GM21723 (cell line): ENCODE measurements at regions not wholly inside any gene's neighbourhood (a gene's known extent, or its start where the extent isn't known, plus 50 kb on each side); places are given as distances from the start of the nearest gene placed in this dataset.
"Not testable (repeated sequence)": the region's sequence is repeated elsewhere in the genome, so short reads cannot be mapped to it uniquely, and the experiment has no call there.

ENCODE experiments used
- ATAC-seq: cut with Tn5 transposase; IDR thresholded peaks from one replicate; pipeline ENCODE4 v1.9.1; 2021; ENCODE audit warnings: mild to moderate bottlenecking, moderate library complexity; ENCODE audit not compliant: unreplicated experiment

DNA sequence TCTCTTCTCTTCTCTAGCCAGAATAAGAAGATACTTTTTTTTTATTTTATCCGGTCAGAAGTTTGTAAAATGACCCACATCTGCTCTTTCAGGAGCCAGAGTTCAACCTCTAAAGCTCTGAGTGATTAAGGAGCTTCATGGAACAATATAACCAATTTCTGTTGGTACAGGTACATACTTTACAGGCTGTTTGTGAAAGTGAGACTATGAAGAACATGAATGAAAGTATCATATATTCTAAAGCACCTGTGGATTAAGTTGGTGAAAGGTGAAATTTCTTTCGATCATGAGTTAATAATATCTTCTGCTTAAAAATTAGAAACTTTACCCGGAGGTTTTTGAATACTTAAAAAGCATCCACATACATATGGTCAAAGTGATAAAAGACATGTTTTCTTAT lies 65.2 kb downstream of the DMRT2 start:
- ATAC-seq, result no peak

DNA sequence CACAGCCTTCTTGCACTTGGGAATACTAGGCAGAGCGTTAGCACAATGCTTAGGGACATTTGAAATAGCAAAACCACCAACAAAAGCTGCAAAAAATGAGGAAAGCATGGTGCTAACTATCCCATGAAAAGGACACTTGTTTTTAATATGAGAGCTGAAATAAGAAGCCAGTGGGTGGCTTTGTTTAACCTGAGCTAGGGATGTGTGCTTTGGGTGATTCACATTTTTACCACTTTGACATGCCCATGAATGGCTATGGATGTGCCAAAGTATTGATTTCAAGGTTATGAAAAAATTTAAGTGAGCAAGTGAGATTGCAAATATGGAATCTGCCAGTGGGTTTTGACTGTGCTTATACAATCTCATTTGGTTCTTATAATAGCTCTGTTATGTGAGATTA lies 67.3 kb downstream of the DMRT2 start:
- no peak for ATAC-seq

DNA sequence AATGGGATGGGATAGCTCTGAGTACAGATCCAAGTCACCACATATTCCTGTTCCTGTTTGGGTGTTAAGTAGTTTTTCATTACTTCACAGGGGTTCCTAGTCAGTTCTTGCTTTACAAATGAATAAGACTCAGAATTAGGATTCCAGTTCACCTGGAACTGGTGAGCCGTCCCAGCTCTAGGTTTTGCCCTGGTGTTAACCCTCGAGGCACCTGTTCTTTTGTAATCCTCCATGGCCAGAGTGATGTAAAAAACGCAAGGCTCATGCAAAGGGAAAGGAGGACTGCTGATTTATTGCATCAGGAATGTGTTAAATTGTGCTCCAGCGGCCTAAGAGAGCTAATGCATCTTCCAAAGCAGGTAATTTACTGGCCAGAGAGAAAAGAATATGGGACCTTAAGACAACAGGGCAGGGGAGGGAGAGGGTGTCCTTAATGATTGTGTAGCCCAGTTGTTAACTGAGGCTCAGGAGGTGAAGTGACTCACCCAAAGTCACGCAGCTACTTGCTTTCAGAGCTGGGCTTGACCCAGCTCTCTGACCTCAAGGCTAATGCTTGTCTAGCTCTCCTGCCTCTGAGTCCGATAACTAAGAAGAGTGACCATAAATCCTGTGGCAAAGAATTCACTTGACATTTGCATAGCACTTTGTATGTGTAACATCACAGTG lies 70.5 kb downstream of the DMRT2 start:
- no peak for ATAC-seq

DNA sequence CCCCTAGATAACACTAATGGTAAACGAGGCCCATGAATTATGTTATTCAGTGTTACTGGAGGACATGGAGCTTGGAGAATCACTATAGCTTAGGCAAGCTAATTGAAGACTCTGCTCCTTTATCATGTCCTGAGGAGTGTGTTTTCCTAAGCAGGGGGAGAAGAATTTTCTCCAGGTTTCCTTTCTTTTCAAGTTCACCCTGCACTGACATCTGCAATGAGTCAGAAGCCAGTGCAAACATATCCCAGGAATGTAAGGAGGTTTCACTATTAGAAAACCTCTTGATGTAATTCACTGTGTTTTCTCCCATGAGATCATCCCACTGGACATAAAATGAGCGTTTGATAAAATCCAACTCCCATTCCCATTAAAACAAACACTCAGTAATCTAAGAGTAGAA lies 75.6 kb downstream of the DMRT2 start:
- no peak for ATAC-seq

DNA sequence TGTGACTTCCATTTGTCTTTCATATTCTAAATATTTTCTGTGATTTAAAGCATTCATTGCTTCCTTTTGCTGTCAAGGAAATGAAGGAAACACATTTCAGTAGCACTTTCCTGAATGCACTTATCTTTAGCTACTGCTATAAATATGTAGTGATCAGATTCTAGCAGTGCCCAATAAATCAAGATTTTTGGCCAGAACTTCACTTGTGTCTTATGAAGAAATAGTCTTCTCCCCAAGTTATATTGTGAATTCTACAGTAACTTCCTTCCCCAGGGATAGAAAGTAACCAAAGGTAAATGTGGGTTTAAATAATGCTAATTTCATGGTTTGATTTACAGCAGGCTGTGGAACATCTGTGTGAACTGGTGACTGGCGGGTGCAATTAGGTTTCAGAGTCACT lies 77.9 kb downstream of the DMRT2 start:
- no peak for ATAC-seq

DNA sequence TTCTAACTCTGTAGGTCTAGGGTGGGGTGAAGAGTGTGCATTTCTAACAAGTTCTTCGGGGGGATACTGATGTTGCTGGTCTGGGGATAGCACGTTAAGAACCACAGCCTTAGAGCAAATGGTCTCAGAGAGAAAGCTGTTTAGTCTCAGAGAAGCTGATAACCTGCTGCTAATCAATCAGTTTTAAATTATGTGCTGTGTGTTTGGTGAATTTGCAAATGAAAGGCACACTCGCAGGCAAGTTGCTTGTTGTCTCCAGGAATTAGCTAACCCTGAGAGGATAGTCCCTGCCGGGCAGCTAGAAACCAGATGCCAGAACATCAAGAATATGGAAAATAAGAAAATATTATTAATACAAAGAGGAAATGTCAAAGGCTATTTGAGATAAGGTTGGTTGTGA lies 79.2 kb downstream of the DMRT2 start:
- ATAC-seq, result no peak

DNA sequence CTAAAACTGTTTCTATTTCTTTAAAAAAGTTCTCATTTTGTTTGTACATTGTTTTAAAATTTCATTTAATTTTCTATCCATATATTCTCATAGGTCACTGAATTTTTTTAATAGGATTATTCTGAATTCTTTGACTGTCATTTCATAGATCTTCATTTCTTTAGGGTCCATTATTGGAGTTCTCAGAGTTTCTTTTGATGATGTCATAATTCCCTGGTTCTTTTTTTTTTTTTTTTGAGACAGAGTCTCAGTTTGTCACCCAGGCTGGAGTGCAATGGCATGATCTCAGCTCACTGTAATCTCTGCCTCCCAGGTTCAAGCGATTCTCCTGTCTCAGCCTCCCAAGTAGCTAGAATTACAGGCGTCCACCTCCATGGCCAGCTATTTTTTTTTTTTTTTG lies 89.9 kb downstream of the DMRT2 start:
- no peak for ATAC-seq

DNA sequence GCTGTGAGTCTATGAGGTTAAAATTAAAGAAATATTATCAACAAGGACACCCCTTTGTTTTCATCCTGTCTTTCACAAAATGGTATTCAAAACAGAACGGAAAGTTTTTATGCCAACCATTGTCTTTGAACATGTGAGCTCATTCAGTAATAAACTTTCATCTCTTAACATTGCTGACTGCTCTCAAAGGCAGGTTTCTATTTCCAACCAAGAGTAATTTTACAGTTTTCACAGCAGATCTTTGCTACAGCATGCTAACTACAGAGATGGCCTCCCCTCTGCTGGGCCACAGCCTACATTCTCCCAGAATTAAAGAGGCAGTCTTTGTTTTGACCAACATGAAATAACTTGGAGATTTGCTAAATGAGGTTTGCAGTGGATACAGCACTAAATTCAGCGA lies 101.5 kb downstream of the DMRT2 start:
- ATAC-seq, result no peak

DNA sequence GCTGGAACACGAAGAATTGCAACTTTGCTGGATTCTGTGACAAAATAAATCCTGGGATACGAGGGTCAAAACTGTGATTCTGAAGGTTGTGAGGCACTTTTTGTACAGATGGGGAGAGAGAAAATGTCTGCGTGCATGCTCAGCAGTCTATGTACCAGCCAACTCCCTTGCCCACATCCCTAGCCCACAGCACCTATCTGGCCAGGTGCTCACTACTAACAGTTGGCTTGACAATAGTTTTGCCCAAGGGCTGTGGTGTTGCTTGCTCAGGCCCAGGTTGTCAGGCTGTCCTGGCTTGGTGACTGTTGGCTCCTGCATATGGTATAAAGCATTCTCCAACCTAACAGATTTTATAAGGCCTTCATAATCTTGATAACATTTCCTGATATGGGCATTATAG lies 102.0 kb downstream of the DMRT2 start:
- ATAC-seq, result no peak

DNA sequence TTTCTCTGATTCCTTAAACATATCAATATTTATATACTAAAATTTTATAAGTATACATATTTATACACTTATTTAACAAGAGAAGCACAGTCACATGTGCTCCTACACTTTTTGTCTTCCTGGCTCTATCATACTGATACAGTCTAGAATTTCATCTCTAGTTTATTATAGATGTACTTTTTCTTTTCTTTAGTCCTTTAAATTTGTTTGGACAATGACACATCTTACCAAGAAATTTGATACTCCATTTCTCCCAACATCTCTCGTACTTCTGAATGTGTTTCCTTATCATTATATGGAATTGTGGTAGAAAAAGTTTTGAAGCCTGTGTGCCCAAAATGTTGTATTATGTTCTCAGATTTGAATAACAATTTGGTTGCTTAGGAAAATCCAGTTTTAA lies 104.6 kb downstream of the DMRT2 start:
- ATAC-seq, result no peak

DNA sequence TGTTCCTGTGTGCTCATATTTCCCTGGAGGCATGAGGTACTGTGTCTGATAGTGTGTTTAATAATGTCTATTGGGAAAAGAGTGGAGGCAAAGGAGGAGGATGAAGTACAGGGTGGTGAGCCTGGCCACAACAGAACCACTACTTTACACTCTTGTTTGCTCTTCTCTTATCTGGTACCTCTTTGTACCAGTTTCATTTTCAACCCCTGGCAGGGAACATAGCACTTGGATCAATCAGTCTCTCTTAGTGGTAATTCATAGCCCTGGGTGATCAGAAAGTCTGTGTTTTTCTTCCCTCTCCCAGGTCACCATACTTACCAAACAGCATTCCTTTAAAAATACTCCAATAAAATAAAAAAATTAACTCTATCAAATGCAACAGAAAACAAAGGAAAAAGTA lies 105.4 kb downstream of the DMRT2 start:
- no peak for ATAC-seq

DNA sequence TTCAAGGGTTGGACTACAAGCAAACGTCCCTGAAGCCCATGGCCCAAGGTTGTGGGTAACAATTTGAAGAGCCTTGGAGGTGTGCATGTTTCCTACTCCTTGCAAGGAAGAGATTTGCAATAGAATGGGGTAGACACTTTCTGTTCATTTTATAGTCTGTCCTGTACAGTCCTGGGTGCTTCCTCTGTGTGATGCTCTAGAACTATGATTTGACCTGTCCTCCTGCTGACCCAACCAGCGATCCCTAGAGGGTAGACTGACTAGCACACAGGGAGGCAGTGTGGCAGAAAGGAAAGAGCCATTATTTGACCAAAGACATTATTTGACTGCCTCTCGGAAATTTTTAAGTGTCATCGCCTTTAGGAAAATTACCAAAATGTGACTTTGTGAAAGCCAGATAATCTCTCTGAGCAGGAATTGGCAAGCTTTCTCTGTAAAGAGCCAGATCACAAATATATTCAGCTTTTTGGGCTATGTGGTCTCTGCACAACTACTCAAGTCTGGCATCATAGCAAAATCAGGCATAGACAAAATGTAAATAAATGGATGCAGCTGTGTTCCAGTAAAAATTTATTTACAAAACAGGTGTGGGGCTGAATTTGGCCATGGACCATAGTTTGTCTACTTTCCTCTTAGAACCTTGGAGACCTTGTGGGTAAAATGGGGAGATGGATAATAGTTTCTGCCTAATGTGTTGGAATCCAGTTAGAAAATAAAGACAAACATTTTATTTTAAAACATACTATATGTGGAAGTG lies 106.8 kb downstream of the DMRT2 start:
- ATAC-seq, result no peak

DNA sequence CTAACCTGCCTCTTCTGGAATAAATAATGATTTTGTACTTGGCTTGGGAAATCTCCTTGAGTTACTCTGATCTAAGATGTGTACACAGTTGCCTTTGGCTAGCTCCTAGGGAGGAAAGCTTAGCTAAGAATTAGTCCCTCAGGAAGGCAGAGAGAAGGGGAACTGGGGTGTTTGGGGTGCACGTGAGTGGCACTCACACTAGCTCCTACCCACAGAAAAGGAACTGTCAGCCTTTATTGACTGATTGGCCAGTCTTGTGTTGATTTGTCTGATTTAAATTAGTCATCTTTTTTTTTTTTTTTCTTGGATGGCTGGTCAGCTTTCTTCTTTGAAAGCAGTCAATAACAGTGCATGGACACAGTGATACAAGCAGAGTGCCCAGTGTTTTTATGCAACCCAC lies 107.7 kb downstream of the DMRT2 start:
- ATAC-seq, result no peak

DNA sequence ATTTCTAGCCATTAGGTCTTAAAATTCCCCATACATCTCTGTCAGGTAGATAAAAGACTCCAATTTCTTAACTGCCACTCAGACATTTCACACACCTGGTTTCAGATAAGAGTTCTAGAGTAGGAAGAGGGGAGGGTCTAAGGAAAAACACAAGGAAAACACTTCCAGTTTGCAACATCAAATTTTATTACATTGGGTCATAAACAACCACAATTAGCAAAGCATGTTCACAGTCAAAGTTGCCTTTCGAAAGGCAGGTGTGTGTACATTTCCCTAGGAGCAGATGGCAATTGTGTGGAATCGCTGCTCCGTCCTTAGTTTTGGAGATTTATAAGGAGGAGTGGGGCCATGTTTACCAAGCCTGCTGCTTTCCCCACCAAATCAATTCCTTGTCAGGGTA lies 120.8 kb downstream of the DMRT2 start:
- no peak for ATAC-seq

DNA sequence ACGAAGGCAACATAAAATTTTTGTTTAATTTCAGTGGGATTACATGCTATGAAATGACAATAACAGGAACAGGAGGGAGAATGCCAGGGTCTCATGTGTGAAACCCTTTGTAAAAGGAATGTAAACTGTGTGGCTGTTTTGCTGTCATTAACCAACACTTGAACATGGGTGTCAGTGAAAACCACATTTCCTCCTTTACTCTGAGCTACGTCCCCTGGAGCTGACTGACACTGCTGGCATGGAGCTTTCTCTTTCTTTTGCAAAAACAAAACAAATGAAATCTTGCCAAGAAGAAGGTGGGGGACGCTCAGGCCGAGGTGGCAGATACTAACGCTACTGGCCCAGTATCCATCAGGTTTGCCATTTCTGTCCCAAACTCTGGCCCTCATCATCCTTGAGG lies 121.4 kb downstream of the DMRT2 start:
- ATAC-seq, result no peak

DNA sequence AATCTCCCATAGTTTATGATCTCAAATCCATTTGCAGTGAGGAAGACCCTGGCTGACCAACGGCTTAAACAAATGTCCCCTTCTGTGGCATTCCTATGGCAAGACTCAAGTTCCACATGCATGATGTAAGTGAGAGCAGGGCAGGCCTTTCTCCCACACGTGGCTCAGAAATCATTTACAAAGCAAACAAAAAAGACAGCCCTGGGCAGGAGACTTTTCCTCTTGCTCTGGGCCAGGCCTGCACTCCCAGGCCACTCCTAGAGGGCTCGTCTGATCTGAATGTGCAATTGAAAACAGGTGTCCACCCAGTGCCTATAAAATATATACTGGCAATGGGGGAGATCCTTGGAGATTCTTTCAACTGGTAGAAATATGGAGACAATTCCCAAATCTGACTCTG lies 123.1 kb downstream of the DMRT2 start:
- ATAC-seq, result no peak

DNA sequence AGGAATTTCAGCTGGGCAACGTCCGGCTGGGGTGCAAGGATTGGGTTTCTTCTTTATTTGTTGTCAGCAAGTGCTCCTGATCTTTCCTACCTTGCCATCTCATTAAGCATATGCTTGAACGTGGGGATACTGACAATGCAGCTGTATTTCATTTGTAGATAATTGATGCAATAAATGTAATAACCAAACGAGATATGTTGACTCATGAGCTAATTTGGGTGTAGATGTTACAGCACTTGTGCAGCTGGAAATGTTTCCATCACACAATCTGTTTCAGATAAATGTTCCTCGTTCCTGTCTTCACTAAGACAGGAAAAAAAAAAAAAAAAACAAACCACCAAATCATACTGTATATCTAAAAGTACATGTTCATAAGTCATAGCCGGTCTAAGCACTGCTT lies 123.8 kb downstream of the DMRT2 start:
- ATAC-seq, result no peak

DNA sequence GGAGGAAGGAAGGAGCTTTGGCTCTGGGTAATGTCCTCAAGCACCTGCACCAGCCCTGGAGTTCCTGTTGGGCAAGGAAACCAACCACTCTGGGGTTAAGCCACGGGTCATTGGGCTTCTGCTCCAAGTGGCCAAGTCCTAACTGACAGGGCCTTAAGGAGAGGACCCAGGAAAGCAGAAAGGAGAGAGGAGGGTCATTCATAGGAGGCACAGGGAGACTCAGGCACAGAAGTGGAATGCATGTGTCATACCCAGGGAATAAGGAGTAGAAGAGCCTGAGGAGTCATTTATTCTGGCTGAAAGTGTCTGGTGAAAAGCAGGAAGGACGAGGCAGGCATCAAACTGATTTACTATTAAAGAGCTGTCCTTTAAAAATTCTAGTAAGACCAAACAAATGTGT lies 129.2 kb downstream of the DMRT2 start:
- no peak for ATAC-seq

DNA sequence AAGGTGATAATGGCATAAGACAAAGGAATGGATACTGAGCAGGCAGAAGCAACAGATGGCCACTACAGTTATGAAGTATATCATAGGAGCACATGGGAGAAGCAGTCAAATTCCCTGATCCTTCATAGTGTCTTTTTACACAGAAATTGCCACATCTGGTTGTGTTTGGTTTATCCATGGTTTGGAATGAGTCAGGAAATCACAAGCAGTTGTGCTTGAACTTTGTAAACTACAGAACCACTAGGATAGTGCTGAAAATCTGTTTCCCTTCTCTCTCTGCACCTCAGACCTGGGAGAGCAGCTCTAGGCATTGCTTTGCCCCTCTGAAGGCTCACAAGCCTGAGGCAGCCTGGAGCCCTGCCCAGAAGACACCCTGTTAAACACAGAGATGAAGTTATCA lies 134.0 kb downstream of the DMRT2 start:
- ATAC-seq, result no peak

DNA sequence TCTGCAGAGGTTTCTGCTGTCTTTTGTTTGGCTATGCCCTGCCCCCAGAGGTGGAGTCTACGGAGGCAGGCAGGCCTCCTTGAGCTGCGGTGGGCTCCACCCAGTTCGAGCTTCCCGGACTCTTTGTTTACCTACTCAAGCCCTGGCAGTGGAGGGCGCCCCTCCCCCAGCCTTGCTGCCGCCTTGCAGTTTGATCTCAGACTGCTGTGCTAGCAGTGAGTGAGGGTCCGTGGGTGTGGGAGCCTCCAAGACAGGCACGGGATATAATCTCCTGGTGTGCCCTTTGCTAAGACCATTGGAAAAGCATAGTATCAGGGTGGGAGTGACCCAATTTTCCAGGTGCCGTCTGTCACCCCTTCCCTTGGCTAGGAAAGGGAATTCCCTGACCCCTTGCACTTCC lies 137.0 kb downstream of the DMRT2 start:
- ATAC-seq, result not testable (repeated sequence)

DNA sequence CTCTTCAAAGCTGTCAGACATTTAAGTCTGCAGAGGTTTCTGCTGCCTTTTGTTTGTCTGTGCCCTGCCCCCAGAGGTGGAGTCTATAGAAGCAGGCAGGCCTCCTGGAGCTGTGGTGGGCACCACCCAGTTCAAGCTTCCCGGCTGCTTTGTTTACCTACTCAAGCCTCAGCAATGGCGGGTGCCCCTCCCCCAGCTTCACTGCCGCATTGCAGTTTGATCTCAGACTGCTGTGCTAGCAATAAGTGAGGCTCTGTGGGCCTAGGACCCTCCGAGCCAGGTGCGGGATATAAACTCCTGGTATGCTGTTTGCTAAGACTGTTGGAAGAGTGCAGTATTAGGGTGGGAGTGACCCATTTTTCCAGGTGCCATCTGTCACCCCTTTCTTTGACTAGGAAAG lies 145.5 kb downstream of the DMRT2 start:
- ATAC-seq, result not testable (repeated sequence)

DNA sequence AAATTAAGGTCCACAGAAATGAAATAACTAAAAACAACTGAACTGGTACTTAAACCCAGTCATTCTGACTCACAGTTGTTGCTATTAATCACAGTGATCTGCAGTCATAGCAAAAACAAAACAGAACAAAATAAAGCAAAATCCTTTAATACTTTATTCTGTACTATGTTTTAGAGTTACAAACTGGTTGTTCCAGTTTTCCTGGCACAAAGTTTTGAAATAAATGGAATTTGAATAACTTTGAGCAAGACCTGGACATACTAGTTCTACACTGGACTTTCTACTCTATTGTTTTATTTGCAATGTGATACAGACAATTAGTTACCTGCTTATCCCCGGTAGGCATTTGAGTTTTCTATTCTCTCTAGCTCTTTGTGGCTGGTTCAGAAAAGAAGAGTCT lies 147.9 kb downstream of the DMRT2 start:
- no peak for ATAC-seq

DNA sequence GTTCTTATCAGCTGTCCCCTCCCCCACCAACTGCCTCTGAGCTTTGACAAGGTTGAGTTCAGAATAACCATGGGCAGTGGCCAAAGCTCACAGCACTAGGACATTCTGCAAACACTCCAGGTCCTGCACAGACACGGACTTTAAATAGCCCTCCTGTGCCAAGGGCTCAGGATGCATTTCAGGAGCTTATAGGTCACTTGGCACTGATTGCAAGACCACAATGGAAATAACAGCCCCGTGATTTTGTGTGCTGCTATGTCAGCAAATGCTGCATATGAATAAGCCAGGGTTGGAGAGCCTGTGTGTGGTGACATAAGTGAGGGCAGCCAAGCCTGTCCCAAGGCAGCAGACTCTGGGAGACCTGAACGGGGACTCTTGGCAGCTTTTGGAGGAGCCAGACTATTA lies 150.7 kb downstream of the DMRT2 start:
- no peak for ATAC-seq
